Parathyroid adenoma (tissue), 2 donors: ENCODE measurements at regions not wholly inside any gene's neighbourhood (a gene's known extent, or its start where the extent isn't known, plus 50 kb on each side); places are given as distances from the start of the nearest gene placed in this dataset.

Experiments
- H2AFZ ChIP-seq: fragments of 300-600 bp; sonication (generic); one replicate; pipeline ENCODE4 v1.7.0; 2017; ENCODE audit warnings: antibody characterized with exemption, mild to moderate bottlenecking
- H3K27ac ChIP-seq: fragments of 300-600 bp; sonication (generic); one replicate; pipeline ENCODE4 v1.7.0; 2017
- H3K27me3 ChIP-seq: fragments of 300-600 bp; sonication (generic); one replicate; pipeline ENCODE4 v1.7.0; 2017; ENCODE audit warnings: low read length; ENCODE audit not compliant: control insufficient read depth, insufficient read depth
- H3K36me3 ChIP-seq: fragments of 300-600 bp; sonication (generic); one replicate; pipeline ENCODE4 v1.7.0; 2017; ENCODE audit warnings: low read length; ENCODE audit not compliant: control insufficient read depth, insufficient read depth
- H3K4me1 ChIP-seq: fragments of 300-600 bp; sonication (generic); one replicate; pipeline ENCODE4 v1.7.0; 2017; ENCODE audit warnings: control low read depth
- H3K4me2 ChIP-seq: fragments of 300-600 bp; sonication (generic); one replicate; pipeline ENCODE4 v1.7.0; 2017; ENCODE audit warnings: low read length
- H3K4me3 ChIP-seq: fragments of 300-600 bp; sonication (generic); one replicate; pipeline ENCODE4 v1.7.0; 2017; ENCODE audit warnings: low read depth, low read length
- H3K79me2 ChIP-seq: fragments of 300-600 bp; sonication (generic); one replicate; pipeline ENCODE4 v1.7.0; 2017; ENCODE audit warnings: control low read depth
- H3K9ac ChIP-seq: fragments of 300-600 bp; sonication (generic); one replicate; pipeline ENCODE4 v1.7.0; 2017; ENCODE audit warnings: mild to moderate bottlenecking
- H3K9me3 ChIP-seq: fragments of 300-600 bp; sonication (generic); one replicate; pipeline ENCODE4 v1.7.0; 2017; ENCODE audit warnings: low read length; ENCODE audit not compliant: control insufficient read depth
- CTCF ChIP-seq: fragments of 300-600 bp; sonication (generic); IDR thresholded peaks from one replicate; pipeline ENCODE4 v1.7.0; 2017; ENCODE audit warnings: antibody characterized with exemption, mild to moderate bottlenecking
- donor health status: primary hyperparathyroidism.

GRCh38 chr7:156104501-156105336, 292.5 kb upstream of the SHH start:
- H3K36me3 ChIP-seq = no peaks in the 10 kb centered on the region
- no peaks in the 10 kb centered on the region for H3K27me3 ChIP-seq
- H3K27ac ChIP-seq = no peak overlapping the region
- no peak overlapping the region for H3K4me3 ChIP-seq
- no peaks in the 10 kb centered on the region for H3K4me1 ChIP-seq
- no peaks in the 10 kb centered on the region for H3K9me3 ChIP-seq
- no peak for TF ChIP-seq CTCF
- H3K9ac ChIP-seq = no peak overlapping the region
- no peak overlapping the region for H3K4me2 ChIP-seq
- H2AFZ ChIP-seq = no peak overlapping the region
- no peaks in the 10 kb centered on the region for H3K79me2 ChIP-seq

DNA sequence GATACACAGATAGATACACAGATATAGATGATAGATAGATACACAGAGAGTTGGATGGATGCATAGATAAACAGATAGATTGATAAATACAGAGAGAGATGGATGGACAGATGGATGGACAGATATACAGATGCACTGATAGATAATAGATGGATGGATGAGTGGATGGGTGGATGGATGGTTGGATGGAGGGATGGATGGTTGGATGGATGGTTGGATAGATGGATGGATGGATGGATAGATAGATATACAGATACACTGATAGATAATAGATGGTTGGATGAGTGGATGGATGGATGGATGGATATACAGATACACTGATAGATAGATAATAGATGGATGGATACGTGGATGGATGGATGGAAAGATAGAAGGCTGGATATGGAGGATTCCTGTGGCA, 290.0 kb upstream of the SHH start:
- no peaks in the 10 kb centered on the region for H3K9me3 ChIP-seq
- no peak for TF ChIP-seq CTCF

GRCh38 chr7:156101355-156101754, 289.1 kb upstream of the SHH start:
- Histone ChIP-seq H2AFZ (no peak overlapping the region), H3K9me3 (no peaks in the 10 kb centered on the region), H3K27ac (no peak overlapping the region), H3K4me1 (no peaks in the 10 kb centered on the region), H3K36me3 (no peaks in the 10 kb centered on the region), H3K79me2 (no peaks in the 10 kb centered on the region), H3K4me2 (no peak overlapping the region), H3K27me3 (no peaks in the 10 kb centered on the region), H3K4me3 (no peak overlapping the region), H3K9ac (no peak overlapping the region)
- no peak for TF ChIP-seq CTCF

More for the DNA sequence above, 290.0 kb upstream of the SHH start:
- Histone ChIP-seq H3K9ac (no peak overlapping the region), H3K27me3 (no peaks in the 10 kb centered on the region), H3K27ac (no peak overlapping the region), H3K4me1 (no peaks in the 10 kb centered on the region), H3K4me3 (no peak overlapping the region), H3K36me3 (no peaks in the 10 kb centered on the region), H3K79me2 (no peaks in the 10 kb centered on the region), H2AFZ (no peak overlapping the region), H3K4me2 (no peak overlapping the region)

DNA sequence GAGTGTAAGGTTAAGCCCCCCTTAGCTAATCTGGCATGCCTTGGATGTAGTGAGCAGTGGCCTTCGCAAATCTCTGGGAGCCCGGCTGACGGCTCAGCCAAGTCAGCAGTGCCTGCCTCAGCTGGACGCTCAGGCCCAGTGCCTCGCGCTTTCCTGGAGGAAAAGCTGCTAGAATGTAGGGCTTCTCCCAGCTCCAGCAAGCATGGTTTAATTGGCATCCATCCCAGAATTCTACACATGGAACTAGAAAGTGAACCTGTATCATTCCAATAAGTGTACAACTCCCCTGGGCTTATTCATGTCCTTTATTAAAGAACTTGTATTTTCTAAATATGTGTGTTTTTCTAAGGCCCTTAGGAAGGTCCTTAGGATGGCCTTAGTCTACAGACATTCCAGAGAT, 287.8 kb upstream of the SHH start:
- Histone ChIP-seq H3K9ac (no peak overlapping the region), H3K9me3 (no peaks in the 10 kb centered on the region), H3K27ac (no peak overlapping the region), H3K27me3 (no peaks in the 10 kb centered on the region), H3K36me3 (no peaks in the 10 kb centered on the region), H3K4me2 (no peak overlapping the region), H3K4me3 (no peak overlapping the region), H2AFZ (no peak overlapping the region), H3K4me1 (no peaks in the 10 kb centered on the region), H3K79me2 (no peaks in the 10 kb centered on the region)
- no peak for TF ChIP-seq CTCF

DNA sequence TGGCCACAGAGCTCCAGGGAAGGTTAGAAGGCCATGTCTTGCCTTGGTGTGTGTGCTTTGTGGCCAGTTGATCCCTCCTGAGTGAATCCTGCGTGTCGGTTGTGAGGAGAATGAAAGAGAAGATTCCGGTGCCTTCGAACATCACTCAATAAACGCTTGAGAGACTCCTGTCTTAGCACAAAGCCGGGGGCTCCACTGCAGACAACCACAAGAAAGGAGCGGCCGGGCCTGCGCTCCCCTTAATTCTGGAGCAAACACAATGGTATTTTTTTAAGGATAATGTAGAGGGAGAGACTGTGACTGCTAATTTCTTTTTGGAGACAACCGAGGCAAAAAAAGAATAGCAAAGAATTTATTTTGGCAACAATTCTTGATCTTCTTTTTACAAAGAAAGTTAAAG, 286.8 kb upstream of the SHH start:
- no peak for TF ChIP-seq CTCF
- H3K79me2 ChIP-seq = no peaks in the 10 kb centered on the region
- H3K27ac ChIP-seq = no peak overlapping the region
- no peaks in the 10 kb centered on the region for H3K9me3 ChIP-seq
- H3K4me2 ChIP-seq = no peak overlapping the region
- no peaks in the 10 kb centered on the region for H3K27me3 ChIP-seq
- H3K36me3 ChIP-seq = no peaks in the 10 kb centered on the region
- no peaks in the 10 kb centered on the region for H3K4me1 ChIP-seq
- H3K4me3 ChIP-seq = no peak overlapping the region
- no peak overlapping the region for H3K9ac ChIP-seq
- no peak overlapping the region for H2AFZ ChIP-seq
